GM21786 (cell line): ENCODE measurements at regions not wholly inside any gene's neighbourhood (a gene's known extent, or its start where the extent isn't known, plus 50 kb on each side); places are given as distances from the start of the nearest gene placed in this dataset.
"Not testable (repeated sequence)": the region's sequence is repeated elsewhere in the genome, so short reads cannot be mapped to it uniquely, and the experiment has no call there.

Experiments
- ATAC-seq: cut with Tn5 transposase; IDR thresholded peaks from one replicate; pipeline ENCODE4 v1.9.1; 2021; ENCODE audit not compliant: unreplicated experiment

- no peak for ATAC-seq
Observed at GRCh38 chr2:215799194-215799593, 214.2 kb downstream of the MREG start.

GRCh38 chr2:215797676-215798075 is 215.7 kb downstream of the MREG start:
- ATAC-seq = no peak

GRCh38 chr2:215796140-215796855 is 217.1 kb downstream of the MREG start:
- ATAC-seq = no peak

- ATAC-seq = no peak
Observed at GRCh38 chr2:215794829-215795546, 218.4 kb downstream of the MREG start.

GRCh38 chr2:215793747-215794595 is 219.4 kb downstream of the MREG start:
- ATAC-seq = peak; percentile 66

GRCh38 chr2:215791481-215791937 is 221.8 kb downstream of the MREG start:
- ATAC-seq = no peak

GRCh38 chr2:215790523-215791421 is 222.6 kb downstream of the MREG start:
- no peak for ATAC-seq

GRCh38 chr2:215787565-215788178 is 225.7 kb downstream of the MREG start:
- no peak for ATAC-seq

GRCh38 chr2:215787025-215787424 is 226.3 kb downstream of the MREG start:
- no peak for ATAC-seq

GRCh38 chr2:215784371-215784783 is 229.0 kb downstream of the MREG start:
- ATAC-seq = no peak

- ATAC-seq = not testable (repeated sequence)
Observed at GRCh38 chr2:215783640-215784039, 229.7 kb downstream of the MREG start.

GRCh38 chr2:215782965-215783364 is 230.4 kb downstream of the MREG start:
- no peak for ATAC-seq

GRCh38 chr2:215782295-215782694 is 231.1 kb downstream of the MREG start:
- ATAC-seq = no peak

- ATAC-seq = no peak
Observed at GRCh38 chr2:215780907-215781685, 232.3 kb downstream of the MREG start.

GRCh38 chr2:215780313-215780712 is 233.0 kb downstream of the MREG start:
- ATAC-seq = no peak

- ATAC-seq = no peak
Observed at GRCh38 chr2:215779912-215780311, 233.4 kb downstream of the MREG start.

GRCh38 chr2:215777465-215778044 is 235.8 kb downstream of the MREG start:
- ATAC-seq = no peak

- no peak for ATAC-seq
Observed at GRCh38 chr2:215775106-215775505, 238.2 kb downstream of the MREG start.

- ATAC-seq = no peak
Observed at GRCh38 chr2:215773728-215774127, 239.6 kb downstream of the MREG start.
